ENCODE measurements at regions not wholly inside any gene's neighbourhood (a gene's known extent, or its start where the extent isn't known, plus 50 kb on each side); places are given as distances from the start of the nearest gene placed in this dataset.

DNA sequence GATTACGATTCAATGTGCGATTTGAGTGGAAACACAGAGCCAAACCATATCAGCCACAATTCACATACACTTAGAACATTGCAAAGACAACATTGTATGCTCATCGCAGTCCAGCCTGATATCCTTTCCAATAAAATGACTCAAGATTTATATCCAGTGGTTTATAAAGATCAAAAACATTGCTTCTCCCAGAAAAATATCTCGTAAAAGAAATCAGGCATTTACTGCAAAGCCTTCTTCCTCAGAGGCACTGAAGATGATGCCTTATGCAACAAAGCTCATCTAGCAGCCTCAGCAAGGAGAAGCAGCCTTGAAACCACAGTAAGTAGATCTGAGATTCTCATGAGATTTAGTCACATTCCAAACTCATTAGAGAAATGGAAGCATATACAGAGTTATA lies 523.8 kb downstream of the ELAVL2 start:
- no peak overlapping the region for H3K27ac Mint-ChIP-seq
- ChIA-PET POLR2A (no interaction called here), CTCF (no interaction called here)
- no peak overlapping the region for H3K4me3 Mint-ChIP-seq
- no peak for DNase-seq
- H3K27me3 Mint-ChIP-seq, result no peaks in the 10 kb centered on the region
- H3K36me3 Mint-ChIP-seq (ENCODE audit: low read depth), result no peaks in the 10 kb centered on the region
- no peaks in the 10 kb centered on the region for H3K4me1 Mint-ChIP-seq
- peaks cover 12% of the 10 kb centered on the region for H3K9me3 Mint-ChIP-seq

GRCh38 chr9:23306731-23307130 lies 519.3 kb downstream of the ELAVL2 start:
- Mint-ChIP-seq H3K27ac (no peak overlapping the region), H3K27me3 (no peaks in the 10 kb centered on the region), H3K4me3 (no peak overlapping the region), H3K36me3 (ENCODE audit: low read depth) (no peaks in the 10 kb centered on the region), H3K9me3 (peaks cover 11% of the 10 kb centered on the region), H3K4me1 (no peaks in the 10 kb centered on the region)
- DNase-seq, result no peak
- CTCF ChIA-PET, result no interaction called here
- POLR2A ChIA-PET, result no interaction called here

DNA sequence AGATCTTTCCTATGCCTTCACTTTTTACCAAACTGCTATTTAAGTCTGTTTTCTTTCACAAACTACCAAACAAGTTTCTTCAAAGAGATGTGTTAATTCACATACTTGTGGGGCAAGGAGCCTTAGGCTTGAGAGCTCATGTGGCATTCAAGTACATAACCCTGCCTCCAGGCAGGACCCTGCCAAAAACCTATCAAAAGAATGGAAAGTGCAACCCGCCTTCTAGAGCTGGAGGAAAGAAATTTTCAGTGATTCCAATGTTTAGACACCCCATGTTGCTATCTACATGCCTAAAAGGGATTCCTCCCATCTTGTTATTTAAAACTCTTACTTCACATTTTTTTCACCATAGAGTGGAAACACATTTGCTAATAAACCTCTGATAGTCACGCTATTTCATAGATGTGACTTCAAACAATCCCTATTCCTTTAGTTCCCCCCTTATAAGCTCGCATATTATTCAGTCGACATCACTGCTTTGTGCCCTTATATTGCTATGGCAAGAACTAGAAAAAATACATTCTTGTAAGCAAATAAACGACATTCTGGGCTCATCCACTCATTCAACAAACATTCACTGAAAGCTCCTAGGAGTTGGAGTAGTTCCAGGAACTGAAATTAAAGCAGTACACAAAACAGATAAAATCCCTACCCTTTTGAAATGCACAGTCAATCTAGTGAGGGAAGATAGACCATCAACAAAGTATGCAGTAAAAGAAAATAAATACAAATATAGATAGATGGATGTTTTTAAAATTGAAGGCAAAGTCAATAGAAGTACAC lies 518.1 kb downstream of the ELAVL2 start:
- Mint-ChIP-seq H3K9me3 (peaks cover 3% of the 10 kb centered on the region), H3K4me1 (no peaks in the 10 kb centered on the region), H3K27me3 (no peaks in the 10 kb centered on the region), H3K27ac (no peak overlapping the region), H3K4me3 (no peak overlapping the region), H3K36me3 (ENCODE audit: low read depth) (no peaks in the 10 kb centered on the region)
- CTCF ChIA-PET, result no interaction called here
- DNase-seq, result no peak
- POLR2A ChIA-PET, result no interaction called here

- no peaks in the 10 kb centered on the region for H3K4me1 Mint-ChIP-seq
- peaks cover 2% of the 10 kb centered on the region for H3K9me3 Mint-ChIP-seq
- no peak overlapping the region for H3K27ac Mint-ChIP-seq
- no peak overlapping the region for H3K4me3 Mint-ChIP-seq
- H3K36me3 Mint-ChIP-seq (ENCODE audit: low read depth), result no peaks in the 10 kb centered on the region
- no peak for DNase-seq
- ChIA-PET POLR2A (no interaction called here), CTCF (no interaction called here)
- H3K27me3 Mint-ChIP-seq, result no peaks in the 10 kb centered on the region
Measured at GRCh38 chr9:23309800-23310199, 516.2 kb downstream of the ELAVL2 start.

DNA sequence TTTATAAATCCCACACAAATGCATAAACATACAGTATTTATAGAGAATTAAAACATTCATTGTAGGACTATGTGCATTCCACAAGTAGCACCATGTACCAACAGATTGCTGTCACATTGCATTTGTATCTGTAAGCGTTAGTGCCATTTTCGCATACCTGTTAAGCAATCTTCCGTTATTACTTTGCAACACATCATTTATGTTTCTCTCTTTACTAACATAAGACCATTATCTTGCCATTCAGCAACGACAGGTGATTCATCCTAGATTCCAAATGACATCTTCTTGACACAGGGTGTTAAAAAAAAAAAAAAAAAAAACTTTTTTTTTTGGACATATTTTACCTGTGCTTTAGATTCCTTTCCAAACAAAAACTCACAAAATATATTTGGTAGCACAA lies 511.8 kb downstream of the ELAVL2 start:
- no peaks in the 10 kb centered on the region for H3K4me1 Mint-ChIP-seq
- no peak for DNase-seq
- no peak overlapping the region for H3K4me3 Mint-ChIP-seq
- H3K27ac Mint-ChIP-seq, result no peak overlapping the region
- ChIA-PET POLR2A (no interaction called here), CTCF (no interaction called here)
- H3K27me3 Mint-ChIP-seq, result no peaks in the 10 kb centered on the region
- peaks cover 2% of the 10 kb centered on the region for H3K9me3 Mint-ChIP-seq
- H3K36me3 Mint-ChIP-seq (ENCODE audit: low read depth), result no peaks in the 10 kb centered on the region

GRCh38 chr9:23319092-23319491 lies 506.9 kb downstream of the ELAVL2 start:
- Mint-ChIP-seq H3K4me3 (no peak overlapping the region), H3K27me3 (no peaks in the 10 kb centered on the region), H3K27ac (no peak overlapping the region), H3K9me3 (no peaks in the 10 kb centered on the region), H3K36me3 (ENCODE audit: low read depth) (no peaks in the 10 kb centered on the region), H3K4me1 (no peaks in the 10 kb centered on the region)
- ChIA-PET CTCF (no interaction called here), POLR2A (no interaction called here)
- no peak for DNase-seq

GRCh38 chr9:23321049-23321448 lies 505.0 kb downstream of the ELAVL2 start:
- H3K36me3 Mint-ChIP-seq (ENCODE audit: low read depth), result no peaks in the 10 kb centered on the region
- H3K27ac Mint-ChIP-seq, result no peak overlapping the region
- DNase-seq, result no peak
- ChIA-PET CTCF (no interaction called here), POLR2A (no interaction called here)
- H3K9me3 Mint-ChIP-seq, result peaks cover 2% of the 10 kb centered on the region
- H3K27me3 Mint-ChIP-seq, result no peaks in the 10 kb centered on the region
- H3K4me1 Mint-ChIP-seq, result no peaks in the 10 kb centered on the region
- H3K4me3 Mint-ChIP-seq, result no peak overlapping the region

DNA sequence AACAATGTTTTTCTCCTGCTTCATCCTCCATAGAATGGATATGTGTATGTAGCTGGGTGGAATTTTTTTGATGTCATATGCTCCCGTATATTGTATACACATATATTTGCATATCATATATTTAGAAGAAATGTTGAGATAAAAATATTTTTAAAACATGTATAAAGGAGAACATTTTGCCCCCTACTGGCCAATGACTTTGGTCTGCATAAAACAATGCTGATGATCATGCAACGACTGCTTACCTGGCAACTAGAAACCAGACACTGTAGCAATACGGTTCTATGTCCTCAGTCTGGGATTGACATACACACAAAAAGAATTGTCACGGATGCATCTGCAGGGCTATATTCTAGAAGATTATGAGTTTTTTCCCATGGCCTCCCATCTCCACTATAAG lies 503.6 kb downstream of the ELAVL2 start:
- H3K4me3 Mint-ChIP-seq, result no peak overlapping the region
- H3K36me3 Mint-ChIP-seq (ENCODE audit: low read depth), result no peaks in the 10 kb centered on the region
- no peak overlapping the region for H3K27ac Mint-ChIP-seq
- no peak for DNase-seq
- ChIA-PET CTCF (no interaction called here), POLR2A (no interaction called here)
- no peaks in the 10 kb centered on the region for H3K27me3 Mint-ChIP-seq
- H3K4me1 Mint-ChIP-seq, result no peaks in the 10 kb centered on the region
- peaks cover 4% of the 10 kb centered on the region for H3K9me3 Mint-ChIP-seq

- peaks cover 7% of the 10 kb centered on the region for H3K9me3 Mint-ChIP-seq
- no peak overlapping the region for H3K27ac Mint-ChIP-seq
- ChIA-PET POLR2A (no interaction called here), CTCF (no interaction called here)
- H3K4me1 Mint-ChIP-seq, result no peaks in the 10 kb centered on the region
- DNase-seq, result no peak
- H3K27me3 Mint-ChIP-seq, result no peaks in the 10 kb centered on the region
- no peaks in the 10 kb centered on the region for H3K36me3 Mint-ChIP-seq (ENCODE audit: low read depth)
- no peak overlapping the region for H3K4me3 Mint-ChIP-seq
Measured at GRCh38 chr9:23324511-23324910, 501.5 kb downstream of the ELAVL2 start.

DNA sequence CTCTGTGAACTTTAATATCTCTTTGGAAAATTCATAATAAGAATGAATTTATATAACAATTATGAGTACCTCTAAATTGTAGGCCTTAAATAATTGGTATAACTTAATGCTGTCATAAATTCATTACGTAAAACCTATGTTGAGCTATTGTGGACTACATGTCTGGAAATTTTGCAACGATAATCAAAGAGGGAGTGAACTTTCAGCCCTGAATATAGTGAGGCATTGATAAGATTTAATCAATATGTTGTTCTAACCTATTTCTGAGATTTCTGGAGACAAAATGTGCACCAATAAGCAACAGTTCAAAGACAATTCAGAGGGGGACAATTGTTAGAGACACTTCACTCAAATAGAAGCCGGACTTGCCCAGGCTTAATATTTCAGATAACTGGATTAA lies 499.4 kb downstream of the ELAVL2 start:
- Mint-ChIP-seq H3K4me1 (no peaks in the 10 kb centered on the region), H3K9me3 (peaks cover 11% of the 10 kb centered on the region), H3K4me3 (no peak overlapping the region), H3K27me3 (no peaks in the 10 kb centered on the region), H3K36me3 (ENCODE audit: low read depth) (no peaks in the 10 kb centered on the region), H3K27ac (no peak overlapping the region)
- ChIA-PET CTCF (no interaction called here), POLR2A (no interaction called here)
- DNase-seq, result no peak

DNA sequence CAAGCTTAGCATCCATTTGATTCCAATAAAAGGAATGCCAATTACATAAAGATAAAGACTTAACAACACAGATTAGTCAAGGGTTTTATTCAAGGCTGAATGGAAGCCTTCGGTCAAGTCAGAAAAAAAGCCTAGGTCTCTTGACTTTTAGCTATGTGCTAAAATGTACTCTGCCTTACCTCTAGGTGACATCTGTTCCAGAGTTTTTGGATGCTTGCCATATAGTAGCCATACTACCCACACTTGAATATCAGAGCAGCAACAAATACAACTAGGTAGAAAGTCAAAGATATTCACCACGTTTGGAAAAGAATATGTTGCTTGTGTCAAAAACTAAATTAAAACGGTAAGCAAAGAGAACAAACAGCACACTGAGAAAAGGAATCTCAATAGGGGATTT lies 484.7 kb downstream of the ELAVL2 start:
- no peaks in the 10 kb centered on the region for H3K36me3 Mint-ChIP-seq (ENCODE audit: low read depth)
- CTCF ChIA-PET, result no interaction called here
- H3K27ac Mint-ChIP-seq, result no peak overlapping the region

DNA sequence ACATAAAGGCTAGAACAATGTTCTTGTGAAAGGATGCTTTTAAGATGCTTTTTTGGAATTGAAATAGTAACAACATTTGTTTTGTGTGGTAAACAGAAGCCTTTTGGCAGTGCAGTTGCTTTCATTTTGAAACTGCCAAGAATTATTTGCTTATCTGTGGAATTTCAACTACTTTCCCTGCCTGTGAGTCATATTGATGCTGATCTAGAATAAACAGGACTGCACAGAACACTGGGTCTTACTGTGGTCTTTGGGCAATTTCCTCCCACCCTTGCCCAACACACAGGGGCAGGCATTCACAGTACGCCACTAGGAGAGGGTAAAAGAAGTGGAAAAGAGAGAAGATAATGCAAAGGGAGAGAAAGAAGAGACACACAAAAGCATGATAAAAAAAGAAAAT lies 483.7 kb downstream of the ELAVL2 start:
- Mint-ChIP-seq H3K27me3 (no peaks in the 10 kb centered on the region), H3K4me1 (no peaks in the 10 kb centered on the region), H3K36me3 (ENCODE audit: low read depth) (no peaks in the 10 kb centered on the region), H3K9me3 (peaks cover 18% of the 10 kb centered on the region), H3K4me3 (no peak overlapping the region), H3K27ac (no peak overlapping the region)
- no peak for DNase-seq
- POLR2A ChIA-PET, result no interaction called here
- CTCF ChIA-PET, result no interaction called here

More for the DNA sequence above, 484.7 kb downstream of the ELAVL2 start:
- DNase-seq, result no peak
- POLR2A ChIA-PET, result no interaction called here
- H3K9me3 Mint-ChIP-seq, result peaks cover 14% of the 10 kb centered on the region
- no peaks in the 10 kb centered on the region for H3K27me3 Mint-ChIP-seq
- no peaks in the 10 kb centered on the region for H3K4me1 Mint-ChIP-seq
- H3K4me3 Mint-ChIP-seq, result no peak overlapping the region

DNA sequence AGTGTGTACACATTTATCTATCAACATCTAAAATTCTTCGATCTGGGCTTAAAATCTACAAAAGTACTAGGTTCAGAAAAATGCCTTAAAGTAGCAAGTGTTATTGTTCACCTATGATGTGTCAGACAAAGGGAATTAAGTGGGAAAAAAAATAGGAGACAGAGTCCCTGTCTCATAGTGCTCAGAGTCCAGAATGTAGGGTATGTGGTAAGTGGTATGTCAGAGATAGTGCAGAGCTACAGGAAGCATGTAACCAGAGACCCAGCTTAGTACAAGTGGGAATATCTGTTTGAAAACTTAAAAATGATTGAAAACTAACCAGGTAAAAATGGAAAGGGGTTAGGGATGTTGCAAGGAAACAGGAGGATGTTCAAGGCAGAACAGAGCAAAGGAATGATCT lies 482.8 kb downstream of the ELAVL2 start:
- H3K4me1 Mint-ChIP-seq, result no peaks in the 10 kb centered on the region
- H3K27me3 Mint-ChIP-seq, result no peaks in the 10 kb centered on the region
- H3K27ac Mint-ChIP-seq, result no peak overlapping the region
- H3K4me3 Mint-ChIP-seq, result no peak overlapping the region
- DNase-seq, result no peak
- CTCF ChIA-PET, result no interaction called here
- peaks cover 18% of the 10 kb centered on the region for H3K9me3 Mint-ChIP-seq
- POLR2A ChIA-PET, result no interaction called here
- H3K36me3 Mint-ChIP-seq (ENCODE audit: low read depth), result no peaks in the 10 kb centered on the region

DNA sequence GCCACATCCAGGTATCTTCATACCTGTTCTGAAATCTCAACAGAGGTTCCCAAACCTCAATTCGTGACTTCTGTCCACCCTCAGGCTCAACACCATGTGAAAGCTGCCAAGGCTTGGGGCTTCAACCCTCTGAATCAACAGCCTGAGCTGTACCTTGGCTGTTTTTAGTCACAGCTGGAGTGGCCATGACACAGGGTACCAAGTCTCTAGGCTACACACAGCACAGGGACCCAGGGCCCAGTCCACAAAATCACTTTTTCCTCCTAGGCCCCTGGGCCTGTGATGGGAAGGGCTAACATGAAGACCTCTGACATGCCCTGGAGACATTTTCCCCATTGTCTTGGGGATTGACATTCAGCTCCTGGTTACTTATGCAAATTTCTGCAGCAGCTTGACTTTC lies 464.9 kb downstream of the ELAVL2 start:
- no peak overlapping the region for H3K4me3 Mint-ChIP-seq
- no peaks in the 10 kb centered on the region for H3K4me1 Mint-ChIP-seq
- H3K27me3 Mint-ChIP-seq, result no peaks in the 10 kb centered on the region
- POLR2A ChIA-PET, result no interaction called here
- peaks cover 11% of the 10 kb centered on the region for H3K9me3 Mint-ChIP-seq
- no peak for DNase-seq
- CTCF ChIA-PET, result no interaction called here
- no peaks in the 10 kb centered on the region for H3K36me3 Mint-ChIP-seq (ENCODE audit: low read depth)
- H3K27ac Mint-ChIP-seq, result no peak overlapping the region

GRCh38 chr9:23372703-23373102 lies 453.3 kb downstream of the ELAVL2 start:
- Mint-ChIP-seq H3K4me3 (no peak overlapping the region), H3K27ac (no peak overlapping the region), H3K4me1 (no peaks in the 10 kb centered on the region), H3K9me3 (peaks cover 3% of the 10 kb centered on the region), H3K27me3 (no peaks in the 10 kb centered on the region), H3K36me3 (ENCODE audit: low read depth) (no peaks in the 10 kb centered on the region)
- ChIA-PET CTCF (no interaction called here), POLR2A (no interaction called here)
- DNase-seq, result no peak
